GM12878 (cell line): ENCODE measurements at regions not wholly inside any gene's neighbourhood (a gene's known extent, or its start where the extent isn't known, plus 50 kb on each side); places are given as distances from the start of the nearest gene placed in this dataset.

Source experiments
- CBX3 ChIP-seq: fragments of 200-600 bp; sonication (generic); IDR thresholded peaks from 2 replicates; pipeline ENCODE4 v1.6.1; 2016; ENCODE audit warnings: low read depth, borderline replicate concordance
- EP300 ChIP-seq, 2 experiments: fragments of 150-350 bp in 1 of 2; IDR thresholded peaks; 2 replicates each; pipeline ENCODE4 v1.6.1; 2011 to 2012; ENCODE audit warnings: low read depth in 2 of 2, low read length in 2 of 2, borderline replicate concordance in 1 of 2, improper control_type of control experiment in 1 of 2, inconsistent platforms in 1 of 2; ENCODE audit not compliant: control insufficient read depth in 1 of 2
- JUND ChIP-seq: IDR thresholded peaks from 2 replicates; pipeline ENCODE4 v1.6.1; 2012; ENCODE audit warnings: low read depth, mild to moderate bottlenecking, low read length, improper control_type of control experiment, moderate library complexity
- SIX5 ChIP-seq: IDR thresholded peaks from 2 replicates; pipeline ENCODE4 v1.6.1; 2011; ENCODE audit warnings: mild to moderate bottlenecking, low read depth, low read length, moderate library complexity; ENCODE audit not compliant: severe bottlenecking
- YY1 ChIP-seq: IDR thresholded peaks from 2 replicates; pipeline ENCODE4 v1.6.1; 2011; ENCODE audit warnings: low read depth, mild to moderate bottlenecking, low read length

- TF ChIP-seq SIX5 (no peak), YY1 (no peak), EP300 (IDR thresholded peaks at IDR 0.05; ENCODE audit: borderline replicate concordance in 1 of 2, control insufficient read depth in 1 of 2, low read depth in 2 of 2, low read length in 2 of 2) (no peak), JUND (no peak), CBX3 (no peak)
Observed at GRCh38 chr6:77021232-77021631, 442.1 kb downstream of the HTR1B start.
